GM12864 (cell line): ENCODE measurements at regions not wholly inside any gene's neighbourhood (a gene's known extent, or its start where the extent isn't known, plus 50 kb on each side); places are given as distances from the start of the nearest gene placed in this dataset.

Experiments used
- DNase-seq: peaks from one replicate; pipeline ENCODE4 v3.0.0-alpha.2; 2011; ENCODE audit warnings: low read depth
- H3K4me3 ChIP-seq: 2 replicates; pipeline ENCODE4 v1.5.1; 2011; ENCODE audit warnings: mild to moderate bottlenecking, low read depth, low read length, control low read depth
- CTCF ChIP-seq: IDR thresholded peaks from 2 replicates; pipeline ENCODE4 v1.5.1; 2011; ENCODE audit warnings: low read depth, mild to moderate bottlenecking, moderate library complexity, low read length, control low read depth, inconsistent platforms; ENCODE audit errors: missing control alignments

- DNase-seq, result no peak
- no peak for TF ChIP-seq CTCF
- H3K4me3 ChIP-seq, result no peak overlapping the region
Measured at GRCh38 chr4:27592738-27593137, 732.1 kb downstream of the STIM2 start.

GRCh38 chr4:27594922-27595321, 734.3 kb downstream of the STIM2 start:
- TF ChIP-seq CTCF, result no peak

GRCh38 chr4:27595571-27596360, 735.1 kb downstream of the STIM2 start:
- TF ChIP-seq CTCF, result no peak
- H3K4me3 ChIP-seq, result no peak overlapping the region
- no peak for DNase-seq

More at GRCh38 chr4:27594922-27595321, 734.3 kb downstream of the STIM2 start:
- no peak for DNase-seq
- H3K4me3 ChIP-seq, result no peak overlapping the region

- no peak for DNase-seq
- TF ChIP-seq CTCF, result no peak
- H3K4me3 ChIP-seq, result no peak overlapping the region
Measured at GRCh38 chr4:27602172-27602571, 741.5 kb downstream of the STIM2 start.

GRCh38 chr4:27604692-27605091, 744.1 kb downstream of the STIM2 start:
- TF ChIP-seq CTCF, result no peak
- DNase-seq, result no peak
- H3K4me3 ChIP-seq, result no peak overlapping the region

- no peak for TF ChIP-seq CTCF
- no peak overlapping the region for H3K4me3 ChIP-seq
- no peak for DNase-seq
Measured at GRCh38 chr4:27616166-27616565, 755.5 kb downstream of the STIM2 start.

- DNase-seq, result no peak
- no peak for TF ChIP-seq CTCF
- no peak overlapping the region for H3K4me3 ChIP-seq
Measured at GRCh38 chr4:27619435-27619834, 758.8 kb downstream of the STIM2 start.
